RWPE2 (cell line): ENCODE measurements at regions not wholly inside any gene's neighbourhood (a gene's known extent, or its start where the extent isn't known, plus 50 kb on each side); places are given as distances from the start of the nearest gene placed in this dataset.

Experiments
- ATAC-seq: fragments of 200-7000 bp; cut with Tn5 transposase; 3 replicates; pipeline ENCODE4 v1.9.1; 2021; ENCODE audit warnings: low read depth
- DNase-seq: peaks from one replicate; pipeline ENCODE4 v3.0.0-alpha.2; 2020; ENCODE audit warnings: low spot score
- H3K27ac ChIP-seq: fragments of 450-650 bp; 2 replicates; pipeline ENCODE4 v1.5.1; 2017; ENCODE audit warnings: mild to moderate bottlenecking; ENCODE audit not compliant: poor library complexity, severe bottlenecking
- H3K27me3 ChIP-seq: fragments of 250-450 bp; sonication (Bioruptor Pico); 2 replicates; pipeline ENCODE4 v1.5.1; 2021; ENCODE audit warnings: mild to moderate bottlenecking, moderate library complexity; ENCODE audit not compliant: insufficient read depth, poor library complexity, severe bottlenecking
- H3K36me3 ChIP-seq: fragments of 250-450 bp; sonication (Bioruptor Pico); 2 replicates; pipeline ENCODE4 v1.5.1; 2020; ENCODE audit warnings: low read depth, mild to moderate bottlenecking, moderate library complexity
- H3K4me1 ChIP-seq: fragments of 250-450 bp; sonication (Bioruptor Pico); 2 replicates; pipeline ENCODE4 v1.5.1; 2021; ENCODE audit warnings: mild to moderate bottlenecking, moderate library complexity; ENCODE audit not compliant: insufficient read depth, poor library complexity, severe bottlenecking
- H3K4me3 ChIP-seq: fragments of 250-450 bp; sonication (Bioruptor Pico); 2 replicates; pipeline ENCODE4 v1.5.1; 2021; ENCODE audit warnings: mild to moderate bottlenecking, moderate library complexity; ENCODE audit not compliant: severe bottlenecking
- H3K9me3 ChIP-seq: fragments of 250-450 bp; sonication (Bioruptor Pico); 2 replicates; pipeline ENCODE4 v1.5.1; 2021; ENCODE audit warnings: mild to moderate bottlenecking, moderate library complexity; ENCODE audit not compliant: severe bottlenecking
- TF ChIP-seq, protein P1 (sequence below): fragments of 450-650 bp; IDR thresholded peaks from one replicate; pipeline ENCODE4 v1.5.1; 2017; ENCODE audit warnings: mild to moderate bottlenecking, moderate library complexity; ENCODE audit not compliant: poor library complexity, severe bottlenecking

DNA sequence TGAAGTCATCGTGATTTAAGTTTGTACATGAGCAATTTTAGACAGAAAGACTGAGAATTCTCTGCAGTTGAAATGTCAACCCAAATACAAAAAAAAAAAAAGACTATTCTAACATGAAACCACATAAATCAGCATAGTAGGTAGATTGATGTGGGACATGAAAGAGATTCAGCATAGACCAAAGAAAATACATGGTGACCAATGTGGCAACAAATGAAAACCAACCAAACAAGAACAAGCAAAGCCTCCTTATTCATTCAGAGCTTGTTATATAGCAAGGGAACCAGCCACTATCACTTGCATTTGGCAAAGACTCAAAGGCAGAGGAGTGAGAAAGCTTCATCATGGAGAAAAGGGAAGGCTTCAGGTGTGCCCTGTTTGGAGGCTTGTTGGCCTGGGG, 144.4 kb upstream of the TMPO start:
- Histone ChIP-seq H3K4me3 (no peak overlapping the region), H3K27ac (no peak overlapping the region), H3K36me3 (no peaks in the 10 kb centered on the region), H3K27me3 (peaks cover 15% of the 10 kb centered on the region), H3K4me1 (no peaks in the 10 kb centered on the region), H3K9me3 (no peaks in the 10 kb centered on the region)
- no peak for ATAC-seq
- no peak for DNase-seq
- TF ChIP-seq, protein P1, sequence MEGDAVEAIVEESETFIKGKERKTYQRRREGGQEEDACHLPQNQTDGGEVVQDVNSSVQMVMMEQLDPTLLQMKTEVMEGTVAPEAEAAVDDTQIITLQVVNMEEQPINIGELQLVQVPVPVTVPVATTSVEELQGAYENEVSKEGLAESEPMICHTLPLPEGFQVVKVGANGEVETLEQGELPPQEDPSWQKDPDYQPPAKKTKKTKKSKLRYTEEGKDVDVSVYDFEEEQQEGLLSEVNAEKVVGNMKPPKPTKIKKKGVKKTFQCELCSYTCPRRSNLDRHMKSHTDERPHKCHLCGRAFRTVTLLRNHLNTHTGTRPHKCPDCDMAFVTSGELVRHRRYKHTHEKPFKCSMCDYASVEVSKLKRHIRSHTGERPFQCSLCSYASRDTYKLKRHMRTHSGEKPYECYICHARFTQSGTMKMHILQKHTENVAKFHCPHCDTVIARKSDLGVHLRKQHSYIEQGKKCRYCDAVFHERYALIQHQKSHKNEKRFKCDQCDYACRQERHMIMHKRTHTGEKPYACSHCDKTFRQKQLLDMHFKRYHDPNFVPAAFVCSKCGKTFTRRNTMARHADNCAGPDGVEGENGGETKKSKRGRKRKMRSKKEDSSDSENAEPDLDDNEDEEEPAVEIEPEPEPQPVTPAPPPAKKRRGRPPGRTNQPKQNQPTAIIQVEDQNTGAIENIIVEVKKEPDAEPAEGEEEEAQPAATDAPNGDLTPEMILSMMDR, result no peak

DNA sequence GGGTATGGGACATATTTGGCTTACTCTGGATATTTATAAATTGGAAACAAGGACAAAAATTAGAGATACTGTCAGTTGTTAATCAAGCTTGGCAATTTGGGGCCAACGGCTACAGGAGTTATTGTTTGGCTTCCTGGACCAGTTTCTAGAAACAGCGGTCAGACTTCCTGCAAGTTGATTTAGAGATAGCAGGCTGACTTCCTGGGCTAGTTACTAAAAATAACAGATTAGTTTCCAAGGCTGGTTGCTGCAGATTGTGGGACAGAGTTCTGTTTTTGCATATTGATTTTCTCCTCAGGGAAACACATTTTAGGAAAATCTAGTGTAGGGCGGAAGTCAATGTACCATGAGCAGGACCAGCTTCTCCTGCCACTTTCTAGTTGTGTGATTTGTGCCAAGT, 144.0 kb upstream of the TMPO start:
- ATAC-seq, result no peak

DNA sequence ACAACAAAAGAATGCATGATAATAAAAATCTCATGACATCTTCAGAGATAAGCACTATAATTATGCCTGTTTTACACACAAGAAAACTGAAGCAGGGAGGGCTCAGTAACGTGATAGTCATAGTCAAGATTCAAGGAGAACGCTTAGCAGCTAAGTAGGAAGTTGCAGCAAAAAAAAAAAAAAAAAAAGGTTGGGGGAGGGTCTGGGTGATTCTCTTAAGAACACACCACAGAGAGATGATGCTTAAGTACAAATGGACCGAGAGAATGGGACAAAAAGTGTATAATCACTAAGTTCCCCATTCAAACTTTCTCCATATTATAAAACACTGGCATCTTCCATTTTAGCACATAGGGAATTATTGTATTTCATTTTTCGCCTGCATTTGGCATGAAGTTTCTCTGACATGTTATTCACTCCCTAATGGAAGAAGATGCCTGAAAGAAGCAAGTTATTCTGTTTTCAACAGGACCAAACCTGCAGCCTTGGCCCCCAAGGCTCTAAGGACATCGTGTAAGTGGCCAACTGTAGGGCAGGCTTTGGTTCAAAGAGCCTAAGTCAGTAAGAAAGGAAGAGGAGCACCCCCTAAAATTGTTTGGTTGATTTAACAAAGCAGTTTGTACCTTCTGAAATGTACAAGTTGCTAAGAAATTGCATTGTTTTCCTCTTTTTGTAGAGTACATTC, 142.9 kb upstream of the TMPO start:
- no peaks in the 10 kb centered on the region for H3K36me3 ChIP-seq

More for the DNA sequence above, 144.0 kb upstream of the TMPO start:
- Histone ChIP-seq H3K27ac (no peak overlapping the region), H3K4me3 (no peak overlapping the region), H3K27me3 (peaks cover 18% of the 10 kb centered on the region), H3K36me3 (no peaks in the 10 kb centered on the region), H3K4me1 (no peaks in the 10 kb centered on the region), H3K9me3 (no peaks in the 10 kb centered on the region)
- TF ChIP-seq, protein P1, result no peak
- no peak for DNase-seq

DNA sequence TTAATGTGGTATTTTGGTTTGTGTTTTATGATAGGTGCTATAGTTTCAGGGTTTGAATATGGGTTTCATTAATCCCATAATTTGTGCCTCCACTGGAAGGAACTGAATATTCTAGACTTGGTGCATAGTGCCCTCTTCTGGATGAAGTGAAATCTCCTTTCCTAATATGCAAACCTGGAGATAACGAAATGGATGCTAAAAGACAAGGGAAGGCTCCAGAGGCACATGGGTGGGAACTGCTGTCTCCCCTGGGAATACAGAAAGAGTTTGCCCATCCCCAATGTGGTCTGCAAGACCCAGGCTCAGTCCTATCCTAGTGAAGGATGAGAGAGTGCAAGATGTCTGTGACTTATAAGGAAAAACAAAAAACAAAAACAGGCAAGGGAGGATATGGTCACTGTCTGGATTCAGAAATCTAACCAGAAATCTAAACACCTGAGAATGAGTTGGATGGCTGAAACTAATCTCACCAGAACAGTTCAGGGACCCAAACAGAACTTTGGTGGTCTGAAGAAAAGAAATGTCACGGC, 142.3 kb upstream of the TMPO start:
- ATAC-seq, result 0 out of 3 replicates have a peak, but pooled peaks have one; percentile 57
- TF ChIP-seq, protein P1, result peak; percentile 83
- H3K27me3 ChIP-seq, result peaks cover 29% of the 10 kb centered on the region
- DNase-seq, result no peak
- H3K9me3 ChIP-seq, result no peaks in the 10 kb centered on the region
- no peak overlapping the region for H3K4me3 ChIP-seq
- no peak overlapping the region for H3K27ac ChIP-seq
- H3K36me3 ChIP-seq, result no peaks in the 10 kb centered on the region
- H3K4me1 ChIP-seq, result no peaks in the 10 kb centered on the region

More for the DNA sequence above, 142.9 kb upstream of the TMPO start:
- Histone ChIP-seq H3K4me3 (no peak overlapping the region), H3K4me1 (no peaks in the 10 kb centered on the region), H3K27me3 (peaks cover 29% of the 10 kb centered on the region), H3K9me3 (no peaks in the 10 kb centered on the region), H3K27ac (no peak overlapping the region)
- DNase-seq (no peak), ATAC-seq (no peak)
- TF ChIP-seq, protein P1, result no peak

DNA sequence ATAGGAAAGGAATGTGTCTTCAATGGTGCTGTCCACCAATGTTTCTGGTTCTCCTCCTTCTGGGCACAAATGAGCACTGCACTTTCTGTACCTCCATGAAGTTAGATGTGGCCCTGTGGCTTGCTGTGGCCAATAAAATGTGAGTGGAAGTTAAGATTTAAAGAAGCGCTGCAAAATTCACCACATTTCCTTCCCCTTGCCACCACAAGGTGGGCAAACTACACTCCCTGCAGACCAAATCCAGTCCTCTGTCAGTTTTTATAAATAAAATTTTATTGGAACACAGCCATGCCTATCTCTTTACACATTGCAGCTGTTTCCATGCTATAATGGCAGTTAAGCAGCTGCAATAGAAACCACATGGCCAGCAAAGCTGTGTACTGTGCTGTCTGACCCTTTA, 141.4 kb upstream of the TMPO start:
- TF ChIP-seq, protein P1, result no peak
- no peaks in the 10 kb centered on the region for H3K9me3 ChIP-seq
- H3K27me3 ChIP-seq, result peaks cover 29% of the 10 kb centered on the region
- no peaks in the 10 kb centered on the region for H3K4me1 ChIP-seq
- ATAC-seq (0 out of 3 replicates have a peak, but pooled peaks have one; percentile 27), DNase-seq (no peak)
- H3K27ac ChIP-seq, result no peak overlapping the region
- H3K4me3 ChIP-seq, result no peak overlapping the region
- H3K36me3 ChIP-seq, result no peaks in the 10 kb centered on the region
